GM23338 (cell line): ENCODE measurements at regions not wholly inside any gene's neighbourhood (a gene's known extent, or its start where the extent isn't known, plus 50 kb on each side); places are given as distances from the start of the nearest gene placed in this dataset.

ENCODE experiments used
- ATAC-seq: fragments of 200-7000 bp; cut with Tn5 transposase; 3 replicates; pipeline ENCODE4 v1.9.1; 2020
- DNase-seq: peaks from one replicate; pipeline ENCODE4 v3.0.0-alpha.2; 2015; ENCODE audit warnings: low spot score
- H2AFZ ChIP-seq: fragments of 200-600 bp; sonication (generic); 2 replicates; pipeline ENCODE4 v1.8.0; 2016; ENCODE audit warnings: antibody characterized with exemption, mild to moderate bottlenecking, moderate library complexity
- H3F3A ChIP-seq: fragments of 200-600 bp; sonication (generic); replicated peaks from 2 replicates; pipeline ENCODE4 v1.8.0; 2017; ENCODE audit warnings: antibody characterized with exemption, mixed run types, low read depth
- H3K27ac ChIP-seq: fragments of 200-600 bp; sonication (generic); 2 replicates; pipeline ENCODE4 v1.6.1; 2016; ENCODE audit warnings: low read depth
- H3K27me3 ChIP-seq: fragments of 200-600 bp; sonication (generic); 2 replicates; pipeline ENCODE4 v1.8.0; 2016; ENCODE audit warnings: mild to moderate bottlenecking, mixed run types, moderate library complexity; ENCODE audit not compliant: insufficient read depth
- H3K36me3 ChIP-seq: fragments of 200-600 bp; sonication (generic); 2 replicates; pipeline ENCODE4 v1.8.0; 2016; ENCODE audit warnings: mild to moderate bottlenecking; ENCODE audit not compliant: insufficient read depth
- H3K4me1 ChIP-seq: fragments of 200-600 bp; sonication (generic); 2 replicates; pipeline ENCODE4 v1.8.0; 2016; ENCODE audit warnings: mild to moderate bottlenecking, moderate library complexity; ENCODE audit not compliant: insufficient read depth
- H3K4me2 ChIP-seq: fragments of 200-600 bp; sonication (generic); 2 replicates; pipeline ENCODE4 v1.7.1; 2017; ENCODE audit warnings: mixed run types
- H3K4me3 ChIP-seq: fragments of 200-600 bp; sonication (generic); 2 replicates; pipeline ENCODE4 v1.6.1; 2016; ENCODE audit warnings: mixed run types
- H3K79me2 ChIP-seq: fragments of 200-600 bp; sonication (generic); replicated peaks from 2 replicates; pipeline ENCODE4 v1.8.0; 2017; ENCODE audit warnings: mild to moderate bottlenecking; ENCODE audit not compliant: insufficient read depth
- H3K9me2 ChIP-seq: fragments of 200-600 bp; sonication (generic); 2 replicates; pipeline ENCODE4 v1.8.0; 2017; ENCODE audit not compliant: insufficient read depth
- H4K20me1 ChIP-seq: fragments of 200-600 bp; sonication (generic); replicated peaks from 2 replicates; pipeline ENCODE4 v1.8.0; 2017; ENCODE audit warnings: mild to moderate bottlenecking; ENCODE audit not compliant: insufficient read depth
- H3K27ac Mint-ChIP-seq: 2 replicates; pipeline ENCODE4 v1.8.0; 2020; ENCODE audit warnings: inconsistent platforms, mild to moderate bottlenecking, moderate library complexity, mixed read lengths
- H3K27me3 Mint-ChIP-seq: 3 replicates; pipeline ENCODE4 v1.8.0; 2022; ENCODE audit warnings: low read depth, mild to moderate bottlenecking, moderate library complexity, mixed read lengths, inconsistent platforms; ENCODE audit not compliant: insufficient read depth, poor library complexity
- H3K36me3 Mint-ChIP-seq: 3 replicates; pipeline ENCODE4 v1.8.0; 2021; ENCODE audit warnings: low read depth, mild to moderate bottlenecking, inconsistent platforms, moderate library complexity, mixed read lengths
- H3K4me1 Mint-ChIP-seq: 3 replicates; pipeline ENCODE4 v1.8.0; 2020; ENCODE audit warnings: mild to moderate bottlenecking, inconsistent platforms, mixed read lengths
- H3K4me3 Mint-ChIP-seq: 3 replicates; pipeline ENCODE4 v1.8.0; 2021; ENCODE audit warnings: moderate library complexity, mild to moderate bottlenecking, inconsistent platforms, mixed read lengths
- H3K9me3 Mint-ChIP-seq: 3 replicates; pipeline ENCODE4 v1.8.0; 2020; ENCODE audit warnings: moderate library complexity, mild to moderate bottlenecking, inconsistent platforms, mixed read lengths
- CREB1 ChIP-seq: fragments of 250-450 bp; sonication (Bioruptor Pico); IDR thresholded peaks from 2 replicates; pipeline ENCODE4 v1.5.0; 2020; ENCODE audit warnings: low read depth, mild to moderate bottlenecking, moderate library complexity
- ETS1 ChIP-seq: IDR thresholded peaks from 2 replicates; pipeline ENCODE4 v1.6.1; 2016; ENCODE audit warnings: antibody characterized with exemption
- ZNF114 ChIP-seq: fragments of 250-450 bp; sonication (Bioruptor Pico); IDR thresholded peaks from 2 replicates; pipeline ENCODE4 v1.5.0; 2020; ENCODE audit warnings: mild to moderate bottlenecking, moderate library complexity
- ZNF462 ChIP-seq: fragments of 250-450 bp; sonication (Bioruptor Pico); IDR thresholded peaks from 2 replicates; pipeline ENCODE4 v1.5.0; 2020; ENCODE audit warnings: mild to moderate bottlenecking, moderate library complexity

- Histone ChIP-seq H3K9me2 (no peaks in the 10 kb centered on the region), H3K4me3 (no peak overlapping the region), H3K27ac (no peak overlapping the region), H3K4me1 (no peaks in the 10 kb centered on the region), H3F3A (no peaks in the 10 kb centered on the region), H3K79me2 (no peaks in the 10 kb centered on the region), H4K20me1 (no peaks in the 10 kb centered on the region), H3K4me2 (no peak overlapping the region), H3K36me3 (no peaks in the 10 kb centered on the region), H2AFZ (peak overlapping the region; percentile 76; the same call in 1 of the 2 replicates), H3K27me3 (no peaks in the 10 kb centered on the region)
- no peak overlapping the region for H3K27ac Mint-ChIP-seq
- no peaks in the 10 kb centered on the region for H3K36me3 Mint-ChIP-seq
- ATAC-seq (no peak), DNase-seq (no peak)
- no peak overlapping the region for H3K4me3 Mint-ChIP-seq
- peaks cover 5% of the 10 kb centered on the region for H3K9me3 Mint-ChIP-seq
- H3K27me3 Mint-ChIP-seq = no peaks in the 10 kb centered on the region
- TF ChIP-seq ETS1 (no peak), ZNF462 (CRISPR knock-in tag) (no peak), ZNF114 (CRISPR knock-in tag) (no peak), CREB1 (CRISPR knock-in tag) (no peak)
- peaks cover 9% of the 10 kb centered on the region for H3K4me1 Mint-ChIP-seq
Observed at GRCh38 chr2:16000642-16001041, 60.3 kb downstream of the MYCN start.
